Activated T-helper 2 cell treated with anti-CD3 and anti-CD28 coated beads, Interferon-gamma antibody, Interleukin-2, Interleukin-4, amounts not matched to agents 10 μg/mL and 5 μg/mL and 100 μg/mL, durations not matched to agents 14 hours and 24 hours and 36 hours (primary cell): ENCODE measurements at regions not wholly inside any gene's neighbourhood (a gene's known extent, or its start where the extent isn't known, plus 50 kb on each side); places are given as distances from the start of the nearest gene placed in this dataset.

ENCODE experiments used
- DNase-seq: peaks from one replicate; pipeline ENCODE4 v3.0.0; 2021; ENCODE audit warnings: low spot score
- H3K27ac Mint-ChIP-seq: one replicate; pipeline ENCODE4 v1.8.0; 2021; ENCODE audit warnings: mixed read lengths
- H3K27me3 Mint-ChIP-seq: one replicate; pipeline ENCODE4 v1.8.0; 2021; ENCODE audit warnings: low read depth, mixed read lengths
- H3K36me3 Mint-ChIP-seq: one replicate; pipeline ENCODE4 v1.8.0; 2021; ENCODE audit warnings: low read depth, mixed read lengths
- H3K4me1 Mint-ChIP-seq: one replicate; pipeline ENCODE4 v1.8.0; 2021; ENCODE audit warnings: low read depth, mixed read lengths
- H3K4me3 Mint-ChIP-seq: one replicate; pipeline ENCODE4 v1.8.0; 2021; ENCODE audit warnings: low read depth, mild to moderate bottlenecking, moderate library complexity, mixed read lengths
- H3K9me3 Mint-ChIP-seq: one replicate; pipeline ENCODE4 v1.8.0; 2021; ENCODE audit warnings: mixed read lengths
- intact Hi-C: fragments of 100-400 bp; cut with micrococcal nuclease; formaldehyde crosslinking; loops from one replicate; pipeline ENCODE4 v1.15.1; 2023

- H3K36me3 Mint-ChIP-seq, result peaks cover 1% of the 10 kb centered on the region
- peaks cover 3% of the 10 kb centered on the region for H3K27me3 Mint-ChIP-seq
- peaks cover 18% of the 10 kb centered on the region for H3K4me1 Mint-ChIP-seq
- intact Hi-C loops, result no loop called here
- DNase-seq, result no peak
- no peak overlapping the region for H3K4me3 Mint-ChIP-seq
- H3K27ac Mint-ChIP-seq, result no peak overlapping the region
- no peaks in the 10 kb centered on the region for H3K9me3 Mint-ChIP-seq
Observed at GRCh38 chr13:30138511-30138910, 168.8 kb downstream of the KATNAL1 start.

- intact Hi-C loops, result no loop called here
- Mint-ChIP-seq H3K27ac (no peak overlapping the region), H3K4me3 (no peak overlapping the region), H3K9me3 (no peaks in the 10 kb centered on the region), H3K27me3 (peaks cover 3% of the 10 kb centered on the region), H3K36me3 (no peaks in the 10 kb centered on the region), H3K4me1 (peaks cover 15% of the 10 kb centered on the region)
- DNase-seq, result no peak
Observed at GRCh38 chr13:30135868-30136267, 171.5 kb downstream of the KATNAL1 start.

GRCh38 chr13:30135351-30135750 is 172.0 kb downstream of the KATNAL1 start:
- H3K4me1 Mint-ChIP-seq, result peaks cover 15% of the 10 kb centered on the region
- no peak overlapping the region for H3K27ac Mint-ChIP-seq
- peaks cover 3% of the 10 kb centered on the region for H3K27me3 Mint-ChIP-seq
- intact Hi-C loops, result no loop called here
- H3K4me3 Mint-ChIP-seq, result no peak overlapping the region
- no peaks in the 10 kb centered on the region for H3K36me3 Mint-ChIP-seq
- no peak for DNase-seq
- H3K9me3 Mint-ChIP-seq, result no peaks in the 10 kb centered on the region

GRCh38 chr13:30134578-30134977 is 172.8 kb downstream of the KATNAL1 start:
- H3K9me3 Mint-ChIP-seq, result no peaks in the 10 kb centered on the region
- peaks cover 17% of the 10 kb centered on the region for H3K4me1 Mint-ChIP-seq
- H3K27me3 Mint-ChIP-seq, result peaks cover 3% of the 10 kb centered on the region
- DNase-seq, result no peak
- H3K4me3 Mint-ChIP-seq, result no peak overlapping the region
- H3K27ac Mint-ChIP-seq, result no peak overlapping the region
- no peaks in the 10 kb centered on the region for H3K36me3 Mint-ChIP-seq
- intact Hi-C loops, result loop anchor here (5.0 kb wide), 3 partner anchors 68 to 448 kb away; no protein-coding TSS in a partner anchor

- intact Hi-C loops, result loop anchor here (2.0 to 5.0 kb wide), 4 partner anchors 68 to 448 kb away; partner anchors contain the start of gene KATNAL1
- no peak for DNase-seq
- Mint-ChIP-seq H3K9me3 (no peaks in the 10 kb centered on the region), H3K4me1 (peaks cover 17% of the 10 kb centered on the region), H3K27me3 (no peaks in the 10 kb centered on the region), H3K27ac (no peak overlapping the region), H3K36me3 (no peaks in the 10 kb centered on the region), H3K4me3 (no peak overlapping the region)
Observed at GRCh38 chr13:30133996-30134395, 173.4 kb downstream of the KATNAL1 start.

GRCh38 chr13:30133554-30133912 is 173.8 kb downstream of the KATNAL1 start:
- DNase-seq, result no peak
- Mint-ChIP-seq H3K4me3 (no peak overlapping the region), H3K4me1 (peaks cover 20% of the 10 kb centered on the region), H3K27ac (no peak overlapping the region), H3K36me3 (no peaks in the 10 kb centered on the region), H3K9me3 (no peaks in the 10 kb centered on the region), H3K27me3 (no peaks in the 10 kb centered on the region)
- intact Hi-C loops, result loop anchor here (2.0 to 5.0 kb wide), 4 partner anchors 69 to 449 kb away; partner anchors contain the start of gene KATNAL1

GRCh38 chr13:30132623-30133553 is 174.5 kb downstream of the KATNAL1 start:
- Mint-ChIP-seq H3K27ac (peak overlapping the region; percentile 43), H3K4me3 (no peak overlapping the region)
- intact Hi-C loops, result loop anchor here (1.0 to 5.0 kb wide), 8 partner anchors 13 to 449 kb away; partner anchors contain the start of gene KATNAL1

GRCh38 chr13:30129411-30129810 is 177.9 kb downstream of the KATNAL1 start:
- Mint-ChIP-seq H3K27ac (no peak overlapping the region), H3K9me3 (no peaks in the 10 kb centered on the region), H3K4me3 (no peak overlapping the region), H3K4me1 (peaks cover 17% of the 10 kb centered on the region), H3K36me3 (no peaks in the 10 kb centered on the region), H3K27me3 (no peaks in the 10 kb centered on the region)
- intact Hi-C loops, result no loop called here
- no peak for DNase-seq

More at GRCh38 chr13:30132623-30133553, 174.5 kb downstream of the KATNAL1 start:
- H3K4me1 Mint-ChIP-seq, result peaks cover 22% of the 10 kb centered on the region
- DNase-seq, result peak; percentile 93
- no peaks in the 10 kb centered on the region for H3K9me3 Mint-ChIP-seq
- no peaks in the 10 kb centered on the region for H3K36me3 Mint-ChIP-seq
- H3K27me3 Mint-ChIP-seq, result no peaks in the 10 kb centered on the region

GRCh38 chr13:30128591-30128990 is 178.8 kb downstream of the KATNAL1 start:
- no peaks in the 10 kb centered on the region for H3K9me3 Mint-ChIP-seq
- H3K4me3 Mint-ChIP-seq, result no peak overlapping the region
- H3K27me3 Mint-ChIP-seq, result no peaks in the 10 kb centered on the region
- DNase-seq, result no peak
- intact Hi-C loops, result no loop called here
- no peaks in the 10 kb centered on the region for H3K36me3 Mint-ChIP-seq
- H3K27ac Mint-ChIP-seq, result no peak overlapping the region
- peaks cover 17% of the 10 kb centered on the region for H3K4me1 Mint-ChIP-seq

GRCh38 chr13:30128095-30128494 is 179.3 kb downstream of the KATNAL1 start:
- no peaks in the 10 kb centered on the region for H3K36me3 Mint-ChIP-seq
- H3K27ac Mint-ChIP-seq, result no peak overlapping the region
- peaks cover 13% of the 10 kb centered on the region for H3K4me1 Mint-ChIP-seq
- no peaks in the 10 kb centered on the region for H3K9me3 Mint-ChIP-seq
- intact Hi-C loops, result no loop called here
- no peak overlapping the region for H3K4me3 Mint-ChIP-seq
- no peak for DNase-seq
- H3K27me3 Mint-ChIP-seq, result no peaks in the 10 kb centered on the region

- H3K36me3 Mint-ChIP-seq, result no peaks in the 10 kb centered on the region
- H3K27ac Mint-ChIP-seq, result no peak overlapping the region
- no peak for DNase-seq
- intact Hi-C loops, result no loop called here
- no peak overlapping the region for H3K4me3 Mint-ChIP-seq
- peaks cover 11% of the 10 kb centered on the region for H3K4me1 Mint-ChIP-seq
- H3K27me3 Mint-ChIP-seq, result no peaks in the 10 kb centered on the region
- no peaks in the 10 kb centered on the region for H3K9me3 Mint-ChIP-seq
Observed at GRCh38 chr13:30126903-30127428, 180.4 kb downstream of the KATNAL1 start.

GRCh38 chr13:30125422-30126073 is 181.8 kb downstream of the KATNAL1 start:
- Mint-ChIP-seq H3K4me3 (no peak overlapping the region), H3K4me1 (peaks cover 22% of the 10 kb centered on the region), H3K27ac (no peak overlapping the region), H3K27me3 (no peaks in the 10 kb centered on the region), H3K9me3 (no peaks in the 10 kb centered on the region), H3K36me3 (no peaks in the 10 kb centered on the region)
- no peak for DNase-seq
- intact Hi-C loops, result no loop called here
